Peyer's patch (tissue), 4 donors: ENCODE measurements at regions not wholly inside any gene's neighbourhood (a gene's known extent, or its start where the extent isn't known, plus 50 kb on each side); places are given as distances from the start of the nearest gene placed in this dataset.
"Not testable (repeated sequence)": the region's sequence is repeated elsewhere in the genome, so short reads cannot be mapped to it uniquely, and the experiment has no call there.

Source experiments
- DNase-seq, 3 donors: peaks; one replicate each; pipeline ENCODE4 v3.0.0-alpha.2; 2017 to 2019
- H3K27ac ChIP-seq, 4 donors: fragments of 200-600 bp; sonication (generic); one replicate each; pipeline ENCODE4 v1.5.1; 2016 to 2019
- H3K27me3 ChIP-seq, 2 donors: fragments of 200-600 bp; sonication (generic); one replicate each; pipeline ENCODE4 v1.5.1; 2019
- H3K36me3 ChIP-seq, 3 donors: fragments of 200-600 bp; sonication (generic); one replicate each; pipeline ENCODE4 v1.5.1; 2016 to 2019
- H3K4me1 ChIP-seq, 4 donors: fragments of 200-600 bp; sonication (generic); one replicate each; pipeline ENCODE4 v1.5.1; 2016 to 2019
- H3K4me3 ChIP-seq, 4 donors: fragments of 200-600 bp; sonication (generic); 1 replicate in 3 of 4; 2 replicates in 1 of 4; pipeline ENCODE4 v1.5.1; 2016 to 2019; ENCODE audit warnings: mild to moderate bottlenecking in 1 of 4
- H3K9me3 ChIP-seq, 4 donors: fragments of 200-600 bp; sonication (generic); one replicate each; pipeline ENCODE4 v1.5.1; 2016 to 2019; ENCODE audit warnings: mild to moderate bottlenecking in 1 of 4
- CTCF ChIP-seq, 6 experiments: fragments of 450-650 bp in 4 of 6; fragments of 200-600 bp in 2 of 6; sonication (generic) in 1 of 6; IDR thresholded peaks; one replicate each; pipeline ENCODE4 v1.5.1; 2017 to 2019; ENCODE audit warnings: antibody characterized with exemption in 6 of 6, mild to moderate bottlenecking in 3 of 6, moderate library complexity in 1 of 6
- POLR2A ChIP-seq, 2 donors: fragments of 450-650 bp; IDR thresholded peaks; one replicate each; pipeline ENCODE4 v1.5.1; 2017; ENCODE audit warnings: antibody characterized with exemption in 2 of 2, mild to moderate bottlenecking in 2 of 2, moderate library complexity in 2 of 2

GRCh38 chr6:127397729-127398630, 54.6 kb upstream of the ECHDC1 start:
- no peak for TF ChIP-seq CTCF (IDR thresholded peaks at IDR 0.05)
- no peak for TF ChIP-seq POLR2A (IDR thresholded peaks at IDR 0.05)
- DNase-seq: no peak
- no peaks in the 10 kb centered on the region for H3K27me3 ChIP-seq
- no peaks in the 10 kb centered on the region for H3K36me3 ChIP-seq
- H3K27ac ChIP-seq: peak overlapping the region in 3 of 4 donors; percentile 32 to 81 (median 54)
- H3K9me3 ChIP-seq: no peaks in the 10 kb centered on the region
- H3K4me3 ChIP-seq: no peak overlapping the region
- no peaks in the 10 kb centered on the region for H3K4me1 ChIP-seq

- not testable (repeated sequence) for H3K36me3 ChIP-seq, H3K9me3 ChIP-seq, H3K4me3 ChIP-seq, H3K27me3 ChIP-seq, H3K4me1 ChIP-seq
- H3K27ac ChIP-seq: peak overlapping the region in 2 of 4 donors; percentile 54 to 81
- TF ChIP-seq CTCF (IDR thresholded peaks at IDR 0.05) (peak in 3 of 6 experiments; percentile 53 to 57 (median 54)), POLR2A (IDR thresholded peaks at IDR 0.05) (peak in 1 of 2 donors; percentile 52)
- DNase-seq: peak in 2 of 3 donors; percentile 75 to 86
Observed at GRCh38 chr6:127397171-127397597, 53.8 kb upstream of the ECHDC1 start.
